ENCODE measurements at regions not wholly inside any gene's neighbourhood (a gene's known extent, or its start where the extent isn't known, plus 50 kb on each side); places are given as distances from the start of the nearest gene placed in this dataset.

GRCh38 chr1:59028048-59028447, 244.2 kb upstream of the JUN start:
- TF ChIP-seq ZNF274 (IDR thresholded peaks at IDR 0.05; ENCODE audit: low read depth, low read length) (no peak), YY1 (IDR thresholded peaks at IDR 0.05; ENCODE audit: insufficient read depth, insufficient read length) (no peak), SUZ12 (IDR thresholded peaks at IDR 0.05; ENCODE audit: extremely low read depth, insufficient read depth, insufficient read length) (no peak)
